Embryonic facial prominence (tissue), 1 donor: ENCODE measurements at regions not wholly inside any gene's neighbourhood (a gene's known extent, or its start where the extent isn't known, plus 50 kb on each side); places are given as distances from the start of the nearest gene placed in this dataset.

Experiments used
- DNase-seq: peaks from one replicate; pipeline ENCODE4 v3.0.0-alpha.2; 2016; ENCODE audit errors: extremely low spot score

DNA sequence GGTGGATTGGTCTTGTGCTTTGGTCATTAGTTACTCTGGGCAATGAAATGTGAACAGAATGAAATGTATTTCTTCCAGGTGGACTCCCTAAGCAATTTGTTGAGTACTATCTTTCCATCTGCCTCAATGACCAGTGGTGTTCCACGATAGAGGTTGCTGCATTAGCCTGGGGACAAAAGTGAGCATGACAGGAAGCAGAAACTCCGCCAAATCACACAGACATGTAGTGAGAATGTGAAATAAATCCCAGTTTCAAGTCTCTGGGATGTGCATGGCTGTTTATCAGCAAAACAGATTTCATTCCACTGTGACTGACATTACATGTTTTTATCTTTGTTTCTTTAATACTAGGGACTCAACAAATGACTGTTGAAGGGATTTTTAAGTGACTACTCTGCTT, 63.3 kb upstream of the DCBLD2 start:
- no peak for DNase-seq

DNA sequence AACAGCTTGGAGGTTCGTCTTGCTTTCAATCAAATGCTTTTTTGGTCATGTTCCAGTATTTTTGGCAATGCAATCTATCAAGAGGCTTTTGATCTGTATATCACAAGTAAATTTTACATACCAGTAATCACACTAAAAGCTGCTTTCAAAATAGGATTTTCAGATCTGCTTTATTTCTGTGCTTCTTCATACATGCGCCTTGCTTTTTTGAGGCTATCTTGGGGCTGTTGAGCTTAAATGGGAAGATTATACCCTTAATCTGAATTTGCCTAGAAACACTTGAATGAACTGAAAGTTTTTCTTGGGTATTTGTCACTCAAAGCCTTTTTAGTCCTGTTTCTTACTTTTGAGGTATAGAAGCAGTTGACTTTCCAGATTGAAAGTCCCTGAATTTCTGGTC, 62.1 kb upstream of the DCBLD2 start:
- no peak for DNase-seq

DNA sequence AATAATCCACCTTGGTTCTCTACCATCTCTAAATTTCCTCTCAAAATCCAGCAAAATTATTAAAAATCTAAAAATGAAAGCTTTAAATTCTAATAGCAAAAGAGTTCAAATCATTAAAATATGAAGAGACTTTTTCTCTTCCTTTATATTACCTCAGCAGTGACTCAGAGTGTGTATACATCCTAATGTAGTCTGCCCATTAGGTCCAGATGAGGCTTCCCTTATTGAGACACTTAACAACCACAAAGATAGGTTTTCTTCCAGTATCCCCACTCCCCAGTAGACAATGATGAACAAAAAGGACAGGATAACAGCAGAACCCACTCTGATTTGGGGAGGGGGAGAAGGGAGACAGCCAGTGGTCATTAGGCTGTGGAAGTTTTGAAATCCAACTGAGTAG, 61.5 kb upstream of the DCBLD2 start:
- DNase-seq, result no peak

DNA sequence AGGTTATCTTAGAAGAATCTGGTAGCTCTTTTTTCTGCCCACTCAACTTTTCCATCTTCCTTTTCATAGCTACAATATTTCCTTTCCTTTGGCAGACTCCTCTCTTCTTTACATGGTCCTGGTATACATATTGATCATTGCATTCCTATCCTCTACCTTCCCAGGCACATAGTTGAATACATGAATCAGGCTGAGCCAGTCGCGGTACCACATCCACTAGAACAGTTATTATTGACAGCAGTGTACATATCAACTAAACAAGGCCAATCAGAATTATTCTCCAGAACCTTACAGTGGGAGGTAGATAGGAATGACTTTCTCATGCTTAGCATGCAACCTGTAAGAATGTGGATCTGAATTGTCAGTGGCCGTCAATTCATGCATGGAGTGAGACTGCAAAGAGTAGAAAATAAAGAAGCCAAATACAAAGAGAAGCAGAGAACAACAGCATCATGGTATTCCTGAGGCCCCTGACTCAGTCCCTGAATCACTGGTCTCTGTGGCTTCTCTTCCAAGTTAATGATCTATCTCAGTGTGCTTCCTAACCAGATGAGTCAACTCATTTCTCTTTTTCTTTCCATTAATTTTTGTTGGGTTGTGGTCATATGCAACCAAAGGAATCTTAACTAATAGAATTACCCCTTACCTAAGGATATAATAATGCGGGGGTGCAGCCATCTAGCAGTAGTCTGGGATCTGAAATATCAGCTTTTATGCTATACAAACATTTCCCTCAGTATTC, 60.9 kb upstream of the DCBLD2 start:
- DNase-seq, result no peak

DNA sequence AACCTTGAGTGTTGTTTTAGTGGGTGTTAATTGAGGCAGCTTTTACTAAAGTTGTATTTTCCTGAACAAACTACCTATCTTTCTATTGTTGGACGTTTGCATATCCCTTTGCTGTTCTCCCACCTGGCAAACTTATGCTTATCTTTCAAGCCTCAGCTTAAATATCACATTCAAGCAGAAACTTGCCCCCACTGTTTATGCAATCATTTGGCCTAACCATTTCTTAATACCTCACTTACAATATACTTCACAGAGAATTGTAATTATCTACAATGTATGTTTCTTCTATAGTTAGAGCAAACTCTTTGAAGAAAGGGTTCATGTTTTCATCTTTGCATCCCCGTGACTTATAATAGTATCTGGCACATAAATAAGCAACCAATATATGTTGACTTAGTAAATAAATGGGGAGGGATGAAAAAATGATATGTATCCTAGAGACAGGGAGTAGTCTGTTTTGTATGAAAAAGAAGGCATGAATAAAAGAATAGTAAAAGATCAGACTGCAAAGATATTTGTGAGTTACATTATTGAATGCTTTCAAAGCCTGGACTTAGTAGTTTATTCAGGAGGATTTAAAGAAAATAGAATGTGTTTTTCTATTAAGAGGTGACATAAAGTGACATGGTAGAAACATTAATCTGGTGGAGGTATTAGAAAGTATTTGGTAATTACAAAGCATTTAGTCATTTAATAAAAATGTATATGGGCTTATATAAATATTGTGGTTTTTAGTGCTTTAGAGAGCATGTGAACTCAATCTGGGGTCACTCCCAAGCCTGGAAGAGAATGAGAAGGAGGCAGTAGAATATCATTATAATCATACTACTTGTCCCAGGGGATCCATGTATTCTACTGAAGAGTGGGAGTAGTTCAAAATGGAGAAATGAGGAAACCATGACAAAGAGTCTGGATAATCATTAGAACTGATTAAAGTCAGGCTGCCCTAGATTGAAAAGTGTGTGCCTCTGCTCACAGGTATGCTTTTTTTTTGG, 60.0 kb upstream of the DCBLD2 start:
- DNase-seq, result no peak

DNA sequence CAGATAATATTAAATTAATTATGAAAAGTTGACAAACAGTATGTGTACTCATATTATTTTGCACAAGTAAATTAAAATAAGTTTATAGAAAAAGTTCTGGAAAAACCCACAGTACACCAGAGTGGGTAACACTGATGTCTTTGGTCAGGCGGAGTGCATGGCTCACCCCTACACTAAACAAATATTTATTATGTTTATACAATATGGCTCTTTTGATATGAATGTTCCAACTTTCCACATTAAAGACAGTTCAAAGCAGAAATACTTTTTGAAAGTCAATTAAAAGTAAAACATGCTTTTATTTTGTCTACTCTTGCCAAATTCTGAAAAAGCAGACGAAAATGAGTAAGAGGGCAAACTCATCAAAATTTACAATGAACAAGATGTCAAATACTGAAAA, 56.2 kb upstream of the DCBLD2 start:
- DNase-seq, result no peak

DNA sequence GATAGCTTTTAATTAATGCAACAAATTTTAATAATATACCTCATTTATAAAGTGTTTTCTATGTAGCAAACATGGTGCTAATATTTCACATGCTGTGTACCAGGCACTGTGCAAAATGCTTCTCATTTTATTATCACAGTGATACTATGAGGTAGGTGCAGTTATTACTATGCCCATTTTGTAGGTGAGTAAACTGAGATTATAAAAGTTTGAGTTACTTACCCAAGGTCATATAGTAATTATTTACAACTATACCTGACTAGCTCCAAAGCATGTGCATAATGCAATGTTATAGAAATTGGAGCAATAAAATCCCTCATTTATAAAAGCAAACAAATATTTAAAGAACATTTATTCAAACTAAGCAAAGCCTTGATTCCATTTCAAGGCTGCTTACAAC, 54.5 kb upstream of the DCBLD2 start:
- no peak for DNase-seq

DNA sequence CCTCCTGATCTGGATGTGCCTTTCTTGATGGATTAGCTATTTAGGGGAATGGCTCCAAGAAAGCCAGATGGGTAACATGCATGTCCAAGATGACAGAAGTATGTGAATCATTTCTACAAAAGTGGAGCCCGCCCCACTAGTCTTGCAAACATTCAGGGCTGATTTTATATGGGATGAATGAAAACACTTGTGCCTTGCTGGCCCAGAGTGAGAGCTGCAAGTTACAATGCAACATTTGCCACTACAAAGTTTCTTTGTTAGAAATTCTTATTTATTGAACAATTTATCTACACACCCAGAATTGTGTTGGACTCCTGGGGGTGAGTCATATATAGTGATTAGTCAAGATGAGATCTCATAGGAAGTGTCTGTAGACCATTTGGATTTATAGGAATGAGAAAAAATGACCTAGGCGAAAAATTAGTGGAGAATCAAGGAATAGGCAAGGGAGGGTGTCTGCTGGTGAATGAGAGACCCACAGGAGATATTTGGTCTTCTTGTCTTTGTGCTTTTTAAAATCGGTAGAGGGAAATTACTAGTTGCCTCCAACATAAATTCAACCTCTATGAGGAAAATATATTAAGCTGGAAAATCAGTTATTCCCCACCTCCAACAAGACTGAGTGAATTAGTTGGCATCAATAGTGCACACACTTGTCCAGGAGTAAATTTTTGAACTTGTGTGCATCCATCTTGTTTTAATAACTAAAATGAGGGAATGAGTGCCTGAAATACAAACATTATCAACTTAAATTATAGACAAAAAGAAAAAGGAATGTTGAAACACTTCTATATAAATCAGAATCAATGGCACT, 53.5 kb upstream of the DCBLD2 start:
- DNase-seq, result no peak

DNA sequence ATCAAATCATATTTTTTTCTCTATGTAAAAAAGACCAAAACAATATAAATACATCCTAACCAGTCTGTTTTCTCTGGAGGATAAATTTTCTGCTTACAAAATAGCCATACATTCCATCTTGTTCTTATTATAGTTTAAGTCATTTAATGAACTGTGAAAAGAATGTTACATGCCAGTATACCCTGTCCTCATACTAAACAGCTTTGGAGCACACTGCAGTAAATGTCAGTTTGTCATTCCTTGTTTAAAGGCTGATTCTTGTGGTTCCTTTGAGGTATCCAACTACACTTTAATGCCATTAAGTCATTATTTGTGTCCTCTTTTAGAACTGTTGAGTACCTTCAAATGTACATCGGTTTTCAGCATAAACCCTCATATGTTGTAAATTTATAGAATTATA, 52.7 kb upstream of the DCBLD2 start:
- DNase-seq, result no peak

DNA sequence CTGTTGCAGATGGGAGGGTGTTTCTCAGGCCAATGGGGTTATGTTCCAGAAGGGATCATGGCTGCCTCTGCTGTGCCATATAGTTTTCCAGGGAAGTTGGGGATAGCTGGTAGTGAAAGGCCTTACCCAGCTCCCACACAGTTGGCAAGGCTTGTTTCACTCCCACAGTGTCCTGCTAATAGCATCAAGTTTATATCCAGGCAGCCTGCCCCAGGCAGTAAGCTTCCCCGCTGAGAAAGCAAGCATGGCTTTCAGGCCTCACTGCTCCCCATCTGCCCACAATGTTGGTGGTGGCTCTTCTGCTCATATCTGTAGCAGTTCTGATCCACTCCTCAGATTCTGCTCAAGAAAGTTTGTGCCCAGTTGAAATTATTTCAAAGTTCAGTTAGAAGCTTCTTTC, 50.9 kb upstream of the DCBLD2 start:
- DNase-seq, result no peak
